ENCODE measurements at regions not wholly inside any gene's neighbourhood (a gene's known extent, or its start where the extent isn't known, plus 50 kb on each side); places are given as distances from the start of the nearest gene placed in this dataset.

GRCh38 chr11:92443199-92443598 lies 218.6 kb downstream of the FAT3 start:
- POLR2A ChIA-PET, result no interaction called here
- Histone ChIP-seq H3K9ac (ENCODE audit: insufficient read depth, low read depth, low read length) (no peak overlapping the region), H3K4me1 (ENCODE audit: insufficient read depth, low read length) (no peaks in the 10 kb centered on the region), H3K4me3 (replicated peaks in 1 of 3; ENCODE audit: insufficient read depth in 1 of 3, low read depth in 2 of 3, low read length in 3 of 3) (no peak overlapping the region), H3K36me3 (replicated peaks in 1 of 2; ENCODE audit: control insufficient read depth in 1 of 2, insufficient read depth in 2 of 2, low read length in 2 of 2) (no peaks in the 10 kb centered on the region), H3K9me3 (ENCODE audit: low read length) (no peaks in the 10 kb centered on the region), H3K79me2 (ENCODE audit: insufficient read depth, low read length) (no peaks in the 10 kb centered on the region), H3K27me3 (ENCODE audit: control insufficient read depth in 1 of 2, insufficient read depth in 2 of 2, low read length in 2 of 2) (no peaks in the 10 kb centered on the region), H3K27ac (ENCODE audit: extremely low read length, insufficient read depth, low read length) (no peak overlapping the region), H3K4me2 (ENCODE audit: low read depth, low read length) (no peak overlapping the region), H4K20me1 (ENCODE audit: insufficient read depth, low read length) (no peaks in the 10 kb centered on the region), H2AFZ (ENCODE audit: low read length) (no peak overlapping the region)
- no TSS peak for BruUV-seq (replicated peaks)
- ATAC-seq, result no peak
- no peak for DNase-seq (ENCODE audit: low spot score)
- CTCF ChIA-PET (ENCODE audit: low intra/inter-chr PET ratio, low total read pairs), result no interaction called here
- in situ Hi-C loops (cut with HindIII; ENCODE audit: extremely low pct_ligation_motif_present, low pct_unique_long_range_greater_than_20kb), result no loop called here
- no peak for FAIRE-seq
- TF ChIP-seq ZNF274 (CRISPR knock-in tag; IDR thresholded peaks at IDR 0.05) (no peak), ZNF282 (IDR thresholded peaks at IDR 0.05; ENCODE audit: partially characterized antibody) (no peak), RAD51 (IDR thresholded peaks at IDR 0.05; ENCODE audit: borderline replicate concordance) (no peak), JUNB (CRISPR knock-in tag; IDR thresholded peaks at IDR 0.05; ENCODE audit: borderline replicate concordance) (no peak), ZNF83 (CRISPR knock-in tag; IDR thresholded peaks at IDR 0.05; ENCODE audit: borderline replicate concordance) (no peak)
- intact Hi-C loops (cut with micrococcal nuclease; ENCODE audit: unreplicated experiment), result no loop called here
- 32% methylated on average over 2 of the region's 2 CpGs for WGBS (ENCODE audit: low lambda C conversion rate)

GRCh38 chr11:92447586-92447985 lies 223.0 kb downstream of the FAT3 start:
- DNase-seq (ENCODE audit: low spot score) (no peak), ATAC-seq (no peak), FAIRE-seq (no peak)
- no peak overlapping the region for H3K4me2 ChIP-seq (ENCODE audit: low read depth, low read length)
- no peak overlapping the region for H3K27ac ChIP-seq (ENCODE audit: extremely low read length, insufficient read depth, low read length)
- no peaks in the 10 kb centered on the region for H3K27me3 ChIP-seq (ENCODE audit: control insufficient read depth in 1 of 2, insufficient read depth in 2 of 2, low read length in 2 of 2)
- H3K4me1 ChIP-seq (ENCODE audit: insufficient read depth, low read length), result no peaks in the 10 kb centered on the region
- ChIA-PET POLR2A (no interaction called here), CTCF (ENCODE audit: low intra/inter-chr PET ratio, low total read pairs) (no interaction called here)
- no peaks in the 10 kb centered on the region for H3K9me3 ChIP-seq (ENCODE audit: low read length)
- H3K36me3 ChIP-seq (replicated peaks in 1 of 2; ENCODE audit: control insufficient read depth in 1 of 2, insufficient read depth in 2 of 2, low read length in 2 of 2), result no peaks in the 10 kb centered on the region
- WGBS (ENCODE audit: low lambda C conversion rate), result 2% methylated on average over 3 of the region's 3 CpGs
- no peaks in the 10 kb centered on the region for H3K79me2 ChIP-seq (ENCODE audit: insufficient read depth, low read length)
- no peak overlapping the region for H2AFZ ChIP-seq (ENCODE audit: low read length)
- H3K4me3 ChIP-seq (replicated peaks in 1 of 3; ENCODE audit: insufficient read depth in 1 of 3, low read depth in 2 of 3, low read length in 3 of 3), result no peak overlapping the region
- no peak overlapping the region for H3K9ac ChIP-seq (ENCODE audit: insufficient read depth, low read depth, low read length)
- no TSS peak for BruUV-seq (replicated peaks)
- H4K20me1 ChIP-seq (ENCODE audit: insufficient read depth, low read length), result no peaks in the 10 kb centered on the region
- in situ Hi-C loops (cut with HindIII; ENCODE audit: extremely low pct_ligation_motif_present, low pct_unique_long_range_greater_than_20kb) (no loop called here), intact Hi-C loops (cut with micrococcal nuclease; ENCODE audit: unreplicated experiment) (no loop called here)
- no peak for TF ChIP-seq PRPF4 (IDR thresholded peaks at IDR 0.05; ENCODE audit: low read depth, low read length, poor library complexity, severe bottlenecking)
- no peak for TF ChIP-seq ZNF441 (CRISPR knock-in tag; IDR thresholded peaks at IDR 0.05; ENCODE audit: borderline replicate concordance)
- TF ChIP-seq ZNF562 (CRISPR knock-in tag; IDR thresholded peaks at IDR 0.05; ENCODE audit: borderline replicate concordance), result no peak
- no peak for TF ChIP-seq ZNF101 (CRISPR knock-in tag; IDR thresholded peaks at IDR 0.05; ENCODE audit: borderline replicate concordance, low read depth)
- no peak for TF ChIP-seq CHCHD3 (CRISPR knock-in tag; IDR thresholded peaks at IDR 0.05)
- TF ChIP-seq MTF2 (CRISPR knock-in tag; IDR thresholded peaks at IDR 0.05; ENCODE audit: borderline replicate concordance), result no peak
- no peak for TF ChIP-seq GMEB2 (CRISPR knock-in tag; IDR thresholded peaks at IDR 0.05; ENCODE audit: low read depth)
- no peak for TF ChIP-seq ARID4A (CRISPR knock-in tag; IDR thresholded peaks at IDR 0.05; ENCODE audit: borderline replicate concordance)
- TF ChIP-seq GLI4 (CRISPR knock-in tag; IDR thresholded peaks at IDR 0.05; ENCODE audit: borderline replicate concordance), result no peak
